Nucleus accumbens (tissue), 56 donors: ENCODE measurements at regions not wholly inside any gene's neighbourhood (a gene's known extent, or its start where the extent isn't known, plus 50 kb on each side); places are given as distances from the start of the nearest gene placed in this dataset.
A peak's percentile ranks its signal among the peaks of the same experiment; 100 is the strongest.

Source experiments
- DNase-seq, 56 donors: peaks; one replicate each; lab custom pipeline; 2025; lab: John Stamatoyannopoulos, UW

DNA sequence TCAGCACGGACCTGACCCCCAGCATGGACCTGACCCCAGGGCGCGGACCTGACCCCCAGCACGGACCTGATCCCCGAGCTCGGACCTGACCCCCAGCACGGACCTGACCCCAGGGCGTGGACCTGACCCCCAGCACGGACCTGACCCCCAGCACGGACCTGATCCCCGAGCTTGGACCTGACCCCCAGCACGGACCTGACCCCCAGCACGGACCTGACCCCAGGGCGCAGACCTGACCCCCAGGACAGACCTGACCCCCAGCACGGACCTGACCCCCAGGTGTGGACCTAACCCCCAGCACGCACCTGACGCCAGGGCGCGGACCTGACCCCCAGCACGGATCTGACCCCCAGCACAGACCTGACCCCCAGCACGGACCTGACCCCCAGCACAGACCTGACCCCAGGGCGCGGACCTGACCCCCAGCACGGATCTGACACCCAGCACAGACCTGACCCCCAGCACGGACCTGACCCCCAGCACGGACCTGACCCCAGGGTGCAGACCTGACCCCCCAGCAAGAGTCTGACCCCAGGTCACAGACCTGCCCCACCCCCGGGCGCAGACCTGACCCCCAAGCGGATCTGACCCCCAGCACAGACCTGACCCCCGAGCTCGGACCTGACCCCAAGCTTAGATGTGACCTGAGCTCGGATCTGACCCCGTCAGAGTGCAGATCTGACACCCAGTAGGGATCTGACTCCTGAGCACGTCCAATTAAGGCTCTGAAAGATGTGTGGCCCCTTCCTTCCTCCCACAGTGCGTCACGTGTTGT lies 98.7 kb downstream of the C16orf95 start:
- no peak for DNase-seq

DNA sequence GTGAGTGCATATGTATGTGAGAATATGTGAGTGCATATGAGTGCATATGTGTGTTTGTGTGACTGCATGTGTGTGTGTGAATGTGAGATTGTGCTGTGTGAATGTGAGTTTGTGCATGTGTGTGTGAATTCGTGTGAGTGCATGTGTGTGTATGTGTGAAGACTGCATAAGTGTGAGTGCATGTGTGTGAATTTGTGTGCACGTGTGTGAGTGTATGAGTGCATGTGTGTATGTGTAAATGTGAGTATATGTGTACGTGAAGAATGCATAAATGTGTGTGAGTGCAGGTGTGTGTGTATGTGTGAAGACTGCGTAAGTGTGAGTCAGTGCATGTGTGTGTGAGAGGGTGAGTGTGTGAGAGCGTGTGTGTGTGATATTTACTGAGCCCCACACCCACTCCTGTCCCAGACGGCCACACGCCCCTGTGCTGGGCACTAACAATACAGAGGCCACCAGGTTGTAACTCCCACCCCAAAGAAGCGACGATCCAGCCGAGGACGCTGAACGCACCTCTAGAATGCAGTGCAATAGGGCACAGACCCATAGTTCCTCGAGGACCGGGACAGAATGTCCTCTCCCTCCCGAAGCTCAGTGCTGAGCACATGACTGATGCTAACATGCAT lies 97.8 kb downstream of the C16orf95 start:
- DNase-seq: no peak

DNA sequence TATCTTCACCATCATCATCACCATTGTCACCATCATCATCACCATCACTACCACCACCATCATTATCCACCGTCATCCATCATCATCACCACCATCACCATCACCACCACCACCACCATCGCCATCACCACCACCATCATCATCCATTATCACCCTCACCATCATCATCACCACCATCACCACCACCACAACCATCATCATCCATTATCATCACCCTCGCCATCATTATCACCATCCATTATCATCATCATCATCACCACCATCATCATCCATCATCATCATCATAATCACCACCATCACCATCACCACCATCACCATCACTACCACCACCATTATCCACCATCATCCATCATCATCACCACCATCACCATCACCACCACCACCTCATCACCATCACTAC lies 95.6 kb downstream of the C16orf95 start:
- DNase-seq: no peak

DNA sequence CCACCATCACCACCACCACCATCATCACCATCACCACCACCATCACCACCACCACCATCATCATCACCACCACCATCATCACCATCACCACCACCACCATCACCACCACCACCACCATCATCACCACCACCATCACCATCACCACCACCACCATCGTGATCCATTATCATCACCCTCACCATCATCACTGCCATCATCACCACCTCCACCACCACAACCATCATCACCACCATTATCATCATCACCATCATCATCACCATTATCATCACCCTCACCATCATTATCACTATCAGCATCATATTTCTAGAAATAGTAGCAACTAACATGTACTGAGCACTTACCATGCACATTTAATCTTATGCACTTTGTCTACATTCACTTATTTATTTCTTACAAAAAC lies 94.9 kb downstream of the C16orf95 start:
- DNase-seq: no peak

DNA sequence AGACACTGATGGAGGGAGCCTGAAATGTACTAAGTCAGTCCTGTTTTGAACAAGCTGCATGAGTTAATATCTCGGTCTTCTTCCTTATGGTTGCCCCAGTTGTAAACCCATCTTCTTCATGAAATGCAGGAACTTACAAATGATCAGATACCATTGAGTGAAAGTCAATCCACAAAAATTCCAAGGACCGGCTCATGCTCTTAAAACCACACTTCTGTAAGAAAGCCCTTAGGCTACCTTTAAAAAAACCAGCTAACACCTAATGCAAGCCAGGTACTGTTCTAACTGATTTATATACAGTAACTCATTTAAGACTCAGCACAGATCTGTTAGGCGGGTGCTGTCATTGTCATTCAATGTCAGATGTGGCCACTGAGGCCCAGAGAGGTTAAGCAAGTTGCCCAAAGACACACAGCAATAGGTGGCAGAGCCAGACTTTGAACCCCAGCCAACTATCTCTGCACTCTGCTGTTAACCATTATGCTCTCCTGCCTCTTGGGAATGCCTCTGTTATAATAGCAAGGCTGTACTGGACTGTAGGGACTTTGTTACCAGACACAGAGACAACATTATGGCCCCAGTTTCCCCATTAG lies 93.4 kb downstream of the C16orf95 start:
- no peak for DNase-seq

DNA sequence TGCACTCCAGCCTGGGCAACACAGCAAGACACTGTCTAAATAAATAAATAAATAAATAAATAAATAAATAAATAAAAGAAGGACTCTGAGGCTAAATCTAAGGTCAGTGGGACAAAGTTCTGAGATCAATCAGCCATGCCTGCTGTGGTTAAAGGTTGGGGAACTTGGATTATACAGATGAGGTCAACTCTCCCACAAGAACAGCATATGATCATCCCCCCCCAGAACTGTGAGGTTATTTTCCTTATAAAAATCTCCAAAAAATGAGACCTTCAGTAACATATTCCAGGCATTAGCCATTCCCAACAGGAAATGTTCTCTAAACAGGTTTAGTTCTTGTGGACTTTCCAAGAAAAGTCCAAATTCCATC lies 90.3 kb downstream of the C16orf95 start:
- no peak for DNase-seq

DNA sequence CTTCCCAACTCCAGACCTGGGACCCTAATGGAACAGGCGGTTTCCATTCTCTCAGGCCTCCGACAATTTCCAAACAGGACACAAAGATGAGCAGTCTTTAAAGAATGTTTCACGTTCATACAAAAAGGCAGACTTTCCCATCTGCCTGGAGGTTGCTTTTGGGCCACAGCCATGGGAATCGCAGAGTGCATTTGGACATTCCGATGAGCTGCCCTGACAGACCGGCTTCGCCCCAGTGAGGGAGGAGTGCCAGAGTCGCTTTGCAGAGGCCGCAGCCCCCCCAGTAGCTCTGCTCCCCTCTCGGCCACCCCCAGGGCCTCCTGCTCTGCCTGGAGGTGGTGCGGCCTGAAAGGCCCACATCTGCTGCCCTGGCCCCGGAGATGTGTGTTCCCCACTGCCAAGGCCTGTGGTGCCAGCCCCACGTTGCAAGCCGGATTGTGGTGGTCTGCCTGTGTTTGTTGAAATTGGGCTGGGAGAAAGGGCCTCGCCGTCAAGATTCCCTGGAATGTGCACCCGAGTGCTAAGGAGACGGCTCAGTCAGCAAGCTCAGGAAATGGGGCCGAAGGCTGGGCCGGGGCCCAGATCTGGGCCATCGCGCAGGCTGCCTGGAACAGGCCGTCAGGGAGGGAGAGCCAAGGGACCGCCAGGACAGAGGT lies 89.8 kb downstream of the C16orf95 start:
- DNase-seq: peak in 10 of 56 donors; percentile 9 to 47 (median 34)

DNA sequence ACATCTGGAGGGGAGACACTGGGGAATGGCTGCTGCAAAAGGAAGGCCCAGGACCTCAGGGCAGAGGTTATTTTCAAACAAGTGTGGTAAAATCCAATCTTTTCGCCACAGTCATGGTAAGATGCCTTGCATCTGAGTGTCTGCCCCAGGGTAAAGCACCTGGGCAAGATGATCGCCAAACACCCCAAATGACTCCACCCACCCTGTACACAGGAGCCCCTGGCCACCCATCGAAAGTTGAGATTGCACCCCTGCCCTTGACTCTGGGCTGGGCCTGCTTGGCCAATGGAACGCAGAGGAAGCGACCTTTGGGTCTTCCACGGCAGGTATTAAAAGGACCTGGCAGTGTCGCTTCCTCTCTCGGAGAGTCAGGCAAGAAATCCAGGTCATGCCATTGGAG lies 88.8 kb downstream of the C16orf95 start:
- DNase-seq: no peak

DNA sequence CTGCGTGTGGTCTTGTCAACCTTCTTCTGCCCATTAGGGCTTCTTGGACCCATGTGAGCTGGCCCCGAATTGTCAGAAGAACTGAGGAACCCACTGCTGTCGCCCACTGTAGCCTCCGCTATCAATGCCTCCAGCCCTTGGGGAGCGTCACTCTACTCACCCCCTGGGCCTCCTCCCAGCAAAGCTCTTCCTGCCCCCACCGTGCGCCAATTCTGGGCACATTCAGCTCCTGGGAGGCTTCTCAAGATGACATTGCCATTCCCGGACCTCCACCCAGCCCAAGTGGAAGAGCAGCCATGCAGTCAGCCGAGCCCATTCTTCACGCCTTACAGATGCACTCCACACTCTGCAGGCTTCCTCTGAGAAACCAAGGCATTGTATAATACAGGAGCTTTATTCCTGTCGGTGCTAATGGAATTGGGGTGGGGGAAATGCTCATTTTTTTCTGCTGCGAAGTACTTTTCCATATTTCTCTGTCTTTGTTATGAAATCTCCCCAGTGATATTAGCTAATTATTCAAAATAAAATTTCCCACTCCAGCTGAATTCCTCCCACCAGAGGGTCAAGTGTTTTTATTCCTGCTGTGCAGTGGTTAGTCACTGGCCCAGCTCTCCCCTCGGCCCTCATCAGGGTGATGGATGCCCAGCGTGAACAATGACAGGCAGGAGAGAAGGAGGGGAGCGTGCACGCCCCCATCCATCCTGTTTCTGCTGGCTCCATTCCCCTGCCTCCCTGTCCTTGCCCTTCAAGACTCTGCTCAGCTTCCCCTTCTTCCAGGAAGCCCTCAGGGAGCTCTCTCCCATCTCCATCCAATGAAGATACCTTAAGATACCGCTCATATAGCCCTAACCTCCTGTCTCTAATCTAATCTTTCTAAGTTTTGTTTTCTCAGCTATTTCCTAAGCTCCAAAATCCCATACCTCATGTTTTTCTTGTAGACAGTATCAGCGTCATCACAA lies 87.7 kb downstream of the C16orf95 start:
- DNase-seq: no peak

DNA sequence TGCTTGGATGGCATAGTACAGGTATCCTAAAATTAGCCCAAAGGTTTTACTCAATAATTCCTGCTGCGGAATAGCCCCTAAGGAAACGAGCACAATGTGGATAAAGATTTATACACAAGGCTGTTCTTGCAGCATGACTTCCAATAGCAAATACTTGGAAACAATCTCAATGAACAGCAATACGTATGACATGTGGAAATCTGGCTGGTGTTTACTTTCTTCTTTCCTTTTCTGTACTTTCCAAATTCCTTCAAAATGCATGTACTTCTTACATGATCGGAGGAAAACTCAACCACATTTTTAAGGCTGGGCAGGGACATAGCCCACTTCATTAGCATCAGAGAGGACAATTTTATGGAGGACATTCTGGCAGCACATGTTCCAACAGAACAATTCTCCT lies 86.6 kb downstream of the C16orf95 start:
- DNase-seq: no peak

DNA sequence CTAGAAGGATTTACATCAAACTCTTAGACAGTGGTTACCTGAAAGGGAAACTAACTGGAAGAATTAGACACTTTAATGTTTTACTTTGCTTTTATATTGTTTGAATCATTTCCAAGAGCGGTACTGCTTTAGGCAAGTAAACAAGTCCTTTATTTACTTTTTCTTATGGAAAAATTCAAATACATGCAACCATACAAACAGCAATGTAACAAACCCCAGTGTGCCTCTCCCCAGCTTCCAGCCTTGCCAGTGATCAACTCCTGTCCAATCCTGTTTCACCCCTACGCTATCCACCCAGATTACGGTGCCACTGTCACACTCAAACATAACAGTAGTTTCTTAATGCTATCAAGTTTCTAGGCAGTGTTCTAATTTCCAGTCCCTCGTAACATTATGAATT lies 85.9 kb downstream of the C16orf95 start:
- DNase-seq: no peak

DNA sequence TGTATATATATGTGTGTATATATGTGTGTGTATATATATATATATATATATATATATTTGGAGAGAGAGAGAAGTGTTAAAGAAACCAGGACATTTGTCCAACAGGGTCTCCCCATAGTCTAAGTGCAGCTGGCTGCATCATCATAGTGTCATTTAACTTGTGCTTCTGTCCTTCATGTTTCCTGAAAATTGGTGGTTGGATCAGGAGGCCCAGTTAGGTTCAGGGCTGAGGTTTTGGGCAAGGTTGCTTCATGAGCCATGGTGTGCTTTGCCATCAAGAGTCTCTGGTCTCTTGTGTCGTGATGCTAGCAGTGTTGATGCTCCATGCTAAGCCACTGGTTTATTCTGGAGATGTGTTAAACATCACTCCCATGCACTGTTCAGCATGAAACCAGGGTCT lies 85.3 kb downstream of the C16orf95 start:
- DNase-seq: no peak

DNA sequence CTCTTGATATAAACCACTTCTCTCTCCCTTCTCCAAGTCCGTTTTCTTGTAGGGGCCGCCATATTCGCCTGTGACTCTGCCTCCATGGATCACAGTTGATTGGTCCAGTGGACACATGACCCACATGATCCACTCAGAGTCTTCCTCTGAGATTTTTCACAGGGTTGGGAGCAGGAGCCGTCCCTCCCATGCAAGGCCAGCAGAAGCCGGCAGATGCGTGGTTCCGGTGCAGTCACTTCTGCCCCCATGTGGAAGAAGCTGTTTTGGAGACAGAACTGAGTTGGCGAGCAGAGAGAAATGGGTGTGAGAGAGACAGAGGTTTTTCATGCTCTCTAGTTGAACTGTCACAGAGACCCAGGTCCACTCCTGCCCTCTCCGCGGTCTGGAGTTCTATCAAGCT lies 83.3 kb downstream of the C16orf95 start:
- no peak for DNase-seq

DNA sequence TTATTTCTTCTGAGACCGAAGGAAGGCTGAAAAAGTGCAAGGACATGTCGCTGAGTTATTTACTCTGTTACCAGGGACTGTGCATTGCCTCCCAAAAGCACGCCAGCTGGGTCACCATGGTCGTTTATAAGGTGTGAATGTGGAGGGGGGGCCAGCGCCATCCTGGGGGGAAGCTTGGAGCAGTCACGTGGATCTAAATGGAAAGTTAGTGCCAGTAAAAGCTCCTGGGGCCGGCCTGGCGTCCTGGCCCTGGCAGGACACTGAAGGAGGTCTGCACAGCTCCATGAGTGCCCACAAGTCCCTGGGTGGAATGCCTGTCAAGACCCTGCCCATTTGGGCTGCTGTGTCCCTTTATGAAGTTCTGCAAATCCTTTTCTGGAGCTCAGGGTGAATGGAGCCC lies 82.6 kb downstream of the C16orf95 start:
- DNase-seq: no peak

DNA sequence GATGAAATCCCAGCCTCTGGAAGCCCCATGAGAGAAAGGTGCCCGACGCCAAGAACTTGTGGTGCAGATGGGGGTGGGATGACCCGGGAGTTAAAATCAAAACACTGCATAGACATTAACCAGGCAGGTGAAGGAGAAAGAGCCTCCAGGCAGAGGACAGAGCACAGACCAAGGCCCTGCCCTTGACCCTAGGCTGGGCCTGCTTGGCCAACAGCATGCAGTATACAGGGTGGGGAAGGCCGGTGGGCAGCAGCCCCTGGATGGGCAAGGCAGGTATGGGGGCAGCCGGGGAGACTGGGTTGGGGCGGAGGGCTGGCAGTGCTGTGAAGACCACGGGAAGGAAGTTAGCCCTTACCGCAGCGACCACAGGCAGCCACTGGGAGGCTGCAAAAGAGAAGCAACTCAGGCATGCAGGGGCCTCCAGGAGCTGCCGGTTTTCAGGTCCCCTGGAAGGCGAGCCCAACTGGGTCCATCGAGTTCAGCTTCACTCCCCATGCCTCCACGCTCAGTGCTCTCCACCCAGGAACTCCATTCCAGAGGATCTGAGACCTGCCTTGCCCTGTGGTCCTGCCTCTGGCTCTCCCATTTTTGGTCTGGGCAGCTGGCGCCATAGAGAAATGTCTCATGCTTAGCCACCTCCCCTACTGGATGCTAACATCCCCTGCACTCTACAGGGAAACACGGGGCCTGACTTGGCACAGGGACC lies 81.2 kb downstream of the C16orf95 start:
- no peak for DNase-seq

DNA sequence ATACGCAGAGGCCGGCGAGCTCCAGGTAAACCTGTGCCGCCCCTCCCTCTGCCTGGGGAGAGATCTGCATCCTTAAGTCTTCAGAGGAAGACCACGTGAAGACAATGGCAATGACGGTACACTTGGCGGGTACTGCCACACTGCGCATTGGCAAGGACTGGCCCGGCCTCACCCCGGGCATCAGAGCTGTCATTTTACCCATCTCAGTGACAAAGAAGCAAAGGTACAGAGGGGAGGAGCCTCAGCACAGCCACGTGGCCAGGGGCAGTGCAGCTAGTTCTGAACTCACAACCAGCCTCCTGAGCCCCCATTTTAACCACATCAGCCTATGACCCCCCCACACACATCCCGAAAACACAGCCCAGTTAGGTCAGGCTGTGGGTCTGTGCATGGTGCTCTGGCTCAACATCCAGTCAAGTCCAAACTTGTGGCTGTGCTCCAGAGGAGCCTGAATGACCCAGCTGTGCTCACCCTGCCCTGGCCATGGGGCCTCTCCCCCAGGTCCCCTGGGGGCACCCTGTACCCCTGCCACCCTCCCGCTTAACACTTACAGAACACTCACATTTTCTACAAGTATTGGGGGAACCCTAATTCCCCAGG lies 80.6 kb downstream of the C16orf95 start:
- DNase-seq: no peak

DNA sequence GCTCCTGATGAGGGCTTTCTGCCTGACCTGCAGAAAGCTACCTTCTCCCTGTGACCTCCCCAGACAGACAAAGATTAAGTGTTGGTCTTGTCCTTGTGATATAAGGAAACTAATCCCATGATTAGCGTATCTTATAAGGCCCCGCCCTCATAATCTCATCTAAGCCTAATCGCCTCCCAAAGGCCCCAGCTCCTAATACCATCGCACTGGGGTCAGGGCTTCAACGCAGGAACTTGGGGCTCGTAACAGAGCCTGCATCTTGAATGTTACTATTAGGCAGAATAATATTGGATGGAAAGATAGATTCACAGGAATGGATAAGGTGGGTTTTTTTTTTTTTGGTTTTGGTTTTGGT lies 78.9 kb downstream of the C16orf95 start:
- DNase-seq: no peak

DNA sequence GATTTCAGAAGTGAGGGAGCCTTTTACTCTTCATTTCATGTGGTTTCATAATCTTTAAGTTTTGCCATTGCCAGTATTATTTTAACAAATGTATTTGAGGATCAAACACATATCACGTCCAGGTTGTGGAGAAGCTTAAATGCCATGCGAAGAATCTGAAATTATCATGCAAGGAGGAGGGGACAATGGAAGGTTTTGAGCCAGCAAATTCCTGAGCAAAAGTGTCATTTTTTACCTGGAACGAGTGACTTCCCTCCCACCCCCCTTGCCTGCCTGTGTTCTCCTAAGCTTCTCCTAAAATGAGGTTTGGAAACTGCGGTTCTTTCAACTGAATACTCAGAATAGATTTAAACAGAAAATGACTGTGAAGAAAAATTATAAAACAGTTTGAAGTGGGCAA lies 77.6 kb downstream of the C16orf95 start:
- DNase-seq: no peak
